Activated CD8-positive, alpha-beta T cell treated with anti-CD3 and anti-CD28 coated beads, Interleukin-2, amount 10 ng/mL, durations not matched to agents 7 days and 5 days (primary cell): ENCODE measurements at regions not wholly inside any gene's neighbourhood (a gene's known extent, or its start where the extent isn't known, plus 50 kb on each side); places are given as distances from the start of the nearest gene placed in this dataset.

Source experiments
- ATAC-seq: fragments of 150-1000 bp; cut with Tn5 transposase; one replicate; pipeline ENCODE4 v1.10.0; 2021; ENCODE audit warnings: moderate library complexity
- CTCF ChIA-PET: fragments of 350-600 bp; sonication (Branson Sonifier 250); formaldehyde crosslinking; loops from one replicate; lab custom pipeline; 2021; ENCODE audit warnings: antibody characterized with exemption; lab: Charles Lee
- POLR2A ChIA-PET: fragments of 350-600 bp; sonication (Branson Sonifier 250); formaldehyde crosslinking; loops from one replicate; lab custom pipeline; 2021; ENCODE audit warnings: antibody characterized with exemption; lab: Charles Lee
- DNase-seq: peaks from one replicate; pipeline ENCODE4 v3.0.0-alpha.2; 2020
- H3K27ac Mint-ChIP-seq: one replicate; pipeline ENCODE4 v1.8.0; 2021; ENCODE audit warnings: mild to moderate bottlenecking, mixed read lengths
- H3K27me3 Mint-ChIP-seq: one replicate; pipeline ENCODE4 v1.8.0; 2021; ENCODE audit warnings: low read depth, mixed read lengths
- H3K36me3 Mint-ChIP-seq: one replicate; pipeline ENCODE4 v1.8.0; 2021; ENCODE audit warnings: low read depth, mixed read lengths
- H3K4me1 Mint-ChIP-seq: one replicate; pipeline ENCODE4 v1.8.0; 2021; ENCODE audit warnings: low read depth, mixed read lengths
- H3K4me3 Mint-ChIP-seq: one replicate; pipeline ENCODE4 v1.8.0; 2021; ENCODE audit warnings: mild to moderate bottlenecking, mixed read lengths
- H3K9me3 Mint-ChIP-seq: one replicate; pipeline ENCODE4 v1.8.0; 2022; ENCODE audit warnings: mixed read lengths; ENCODE audit not compliant: insufficient read depth

- H3K4me1 Mint-ChIP-seq: no peaks in the 10 kb centered on the region
- CTCF ChIA-PET: no interaction called here
- no peak for ATAC-seq
- no peak for DNase-seq
- H3K36me3 Mint-ChIP-seq: no peaks in the 10 kb centered on the region
- H3K9me3 Mint-ChIP-seq: no peaks in the 10 kb centered on the region
- H3K27ac Mint-ChIP-seq: no peak overlapping the region
- no peak overlapping the region for H3K4me3 Mint-ChIP-seq
- POLR2A ChIA-PET: no interaction called here
- no peaks in the 10 kb centered on the region for H3K27me3 Mint-ChIP-seq
Measured at GRCh38 chr13:47069133-47069532, 172.3 kb upstream of the HTR2A start.

GRCh38 chr13:47067306-47067705 lies 170.5 kb upstream of the HTR2A start:
- H3K27me3 Mint-ChIP-seq: no peaks in the 10 kb centered on the region
- no peak for DNase-seq
- H3K27ac Mint-ChIP-seq: no peak overlapping the region
- no peak for ATAC-seq
- ChIA-PET POLR2A (no interaction called here), CTCF (no interaction called here)
- H3K36me3 Mint-ChIP-seq: no peaks in the 10 kb centered on the region
- no peaks in the 10 kb centered on the region for H3K4me1 Mint-ChIP-seq
- no peaks in the 10 kb centered on the region for H3K9me3 Mint-ChIP-seq
- no peak overlapping the region for H3K4me3 Mint-ChIP-seq

GRCh38 chr13:47066226-47066625 lies 169.4 kb upstream of the HTR2A start:
- CTCF ChIA-PET: no interaction called here
- no peak overlapping the region for H3K4me3 Mint-ChIP-seq
- ATAC-seq: no peak

GRCh38 chr13:47064381-47064780 lies 167.5 kb upstream of the HTR2A start:
- Mint-ChIP-seq H3K4me3 (no peak overlapping the region), H3K9me3 (peaks cover 4% of the 10 kb centered on the region), H3K27me3 (no peaks in the 10 kb centered on the region), H3K27ac (no peak overlapping the region), H3K36me3 (no peaks in the 10 kb centered on the region), H3K4me1 (no peaks in the 10 kb centered on the region)
- ATAC-seq (no peak), DNase-seq (no peak)
- CTCF ChIA-PET: no interaction called here
- POLR2A ChIA-PET: no interaction called here

More at GRCh38 chr13:47066226-47066625, 169.4 kb upstream of the HTR2A start:
- Mint-ChIP-seq H3K9me3 (no peaks in the 10 kb centered on the region), H3K27ac (no peak overlapping the region), H3K36me3 (no peaks in the 10 kb centered on the region), H3K27me3 (no peaks in the 10 kb centered on the region), H3K4me1 (no peaks in the 10 kb centered on the region)
- DNase-seq: no peak
- POLR2A ChIA-PET: no interaction called here

GRCh38 chr13:47049276-47049989 lies 152.6 kb upstream of the HTR2A start:
- Mint-ChIP-seq H3K36me3 (no peaks in the 10 kb centered on the region), H3K4me3 (no peak overlapping the region), H3K4me1 (no peaks in the 10 kb centered on the region), H3K9me3 (no peaks in the 10 kb centered on the region), H3K27me3 (no peaks in the 10 kb centered on the region), H3K27ac (no peak overlapping the region)
- ChIA-PET POLR2A (no interaction called here), CTCF (no interaction called here)
- no peak for ATAC-seq
- DNase-seq: no peak

GRCh38 chr13:47046706-47047105 lies 149.9 kb upstream of the HTR2A start:
- H3K36me3 Mint-ChIP-seq: no peaks in the 10 kb centered on the region
- ChIA-PET CTCF (no interaction called here), POLR2A (no interaction called here)
- DNase-seq (no peak), ATAC-seq (no peak)
- no peaks in the 10 kb centered on the region for H3K9me3 Mint-ChIP-seq
- H3K27me3 Mint-ChIP-seq: peaks cover 4% of the 10 kb centered on the region
- no peak overlapping the region for H3K27ac Mint-ChIP-seq
- H3K4me3 Mint-ChIP-seq: no peak overlapping the region
- H3K4me1 Mint-ChIP-seq: no peaks in the 10 kb centered on the region

GRCh38 chr13:47044842-47045241 lies 148.0 kb upstream of the HTR2A start:
- H3K27ac Mint-ChIP-seq: no peak overlapping the region
- DNase-seq: no peak
- ATAC-seq: no peak
- no peaks in the 10 kb centered on the region for H3K4me1 Mint-ChIP-seq
- H3K4me3 Mint-ChIP-seq: no peak overlapping the region
- ChIA-PET POLR2A (no interaction called here), CTCF (no interaction called here)
- peaks cover 9% of the 10 kb centered on the region for H3K27me3 Mint-ChIP-seq
- H3K36me3 Mint-ChIP-seq: no peaks in the 10 kb centered on the region
- H3K9me3 Mint-ChIP-seq: no peaks in the 10 kb centered on the region

- peaks cover 14% of the 10 kb centered on the region for H3K27me3 Mint-ChIP-seq
- H3K4me1 Mint-ChIP-seq: no peaks in the 10 kb centered on the region
- DNase-seq (no peak), ATAC-seq (no peak)
- H3K4me3 Mint-ChIP-seq: no peak overlapping the region
- POLR2A ChIA-PET: no interaction called here
- CTCF ChIA-PET: no interaction called here
- no peak overlapping the region for H3K27ac Mint-ChIP-seq
- H3K36me3 Mint-ChIP-seq: no peaks in the 10 kb centered on the region
- no peaks in the 10 kb centered on the region for H3K9me3 Mint-ChIP-seq
Measured at GRCh38 chr13:47039106-47039505, 142.3 kb upstream of the HTR2A start.

- DNase-seq: no peak
- Mint-ChIP-seq H3K36me3 (no peaks in the 10 kb centered on the region), H3K9me3 (no peaks in the 10 kb centered on the region), H3K27me3 (peaks cover 10% of the 10 kb centered on the region), H3K27ac (no peak overlapping the region), H3K4me1 (no peaks in the 10 kb centered on the region), H3K4me3 (no peak overlapping the region)
- POLR2A ChIA-PET: no interaction called here
- CTCF ChIA-PET: no interaction called here
- no peak for ATAC-seq
Measured at GRCh38 chr13:47038188-47038587, 141.3 kb upstream of the HTR2A start.

- H3K36me3 Mint-ChIP-seq: no peaks in the 10 kb centered on the region
- H3K4me1 Mint-ChIP-seq: no peaks in the 10 kb centered on the region
- no peak overlapping the region for H3K27ac Mint-ChIP-seq
- H3K9me3 Mint-ChIP-seq: no peaks in the 10 kb centered on the region
- ATAC-seq: no peak
- DNase-seq: no peak
- ChIA-PET CTCF (no interaction called here), POLR2A (no interaction called here)
- no peak overlapping the region for H3K4me3 Mint-ChIP-seq
- H3K27me3 Mint-ChIP-seq: peaks cover 10% of the 10 kb centered on the region
Measured at GRCh38 chr13:47036294-47037008, 139.6 kb upstream of the HTR2A start.

- H3K27me3 Mint-ChIP-seq: peaks cover 6% of the 10 kb centered on the region
- H3K36me3 Mint-ChIP-seq: no peaks in the 10 kb centered on the region
- POLR2A ChIA-PET: no interaction called here
- no peak for ATAC-seq
- H3K9me3 Mint-ChIP-seq: no peaks in the 10 kb centered on the region
- CTCF ChIA-PET: interaction anchor here (0.6 kb wide), 1 partner anchor 171 kb away, joined by 3 read pairs; no protein-coding TSS in a partner anchor
- H3K4me1 Mint-ChIP-seq: no peaks in the 10 kb centered on the region
- no peak for DNase-seq
- no peak overlapping the region for H3K4me3 Mint-ChIP-seq
- H3K27ac Mint-ChIP-seq: no peak overlapping the region
Measured at GRCh38 chr13:47033216-47033615, 136.4 kb upstream of the HTR2A start.

- Mint-ChIP-seq H3K27me3 (no peaks in the 10 kb centered on the region), H3K36me3 (no peaks in the 10 kb centered on the region), H3K4me1 (no peaks in the 10 kb centered on the region), H3K4me3 (no peak overlapping the region), H3K27ac (no peak overlapping the region), H3K9me3 (no peaks in the 10 kb centered on the region)
- ChIA-PET POLR2A (no interaction called here), CTCF (no interaction called here)
- ATAC-seq: no peak
- DNase-seq: no peak
Measured at GRCh38 chr13:47027780-47028437, 131.1 kb upstream of the HTR2A start.
